DOHH2 (cell line): ENCODE measurements at regions not wholly inside any gene's neighbourhood (a gene's known extent, or its start where the extent isn't known, plus 50 kb on each side); places are given as distances from the start of the nearest gene placed in this dataset.

ENCODE experiments used
- EZH2phosphoT487 ChIP-seq: fragments of 200-600 bp; sonication (generic); IDR thresholded peaks from 2 replicates; pipeline ENCODE4 v1.6.1; 2017; ENCODE audit warnings: borderline replicate concordance, mild to moderate bottlenecking, antibody characterized with exemption, low read length, moderate library complexity, mixed read lengths
- TF ChIP-seq, protein P1 (sequence below): fragments of 200-600 bp; sonication (generic); IDR thresholded peaks from one replicate; pipeline ENCODE4 v1.5.1; 2014; ENCODE audit warnings: antibody characterized with exemption, mild to moderate bottlenecking, low read depth, low read length; ENCODE audit not compliant: poor library complexity, severe bottlenecking

DNA sequence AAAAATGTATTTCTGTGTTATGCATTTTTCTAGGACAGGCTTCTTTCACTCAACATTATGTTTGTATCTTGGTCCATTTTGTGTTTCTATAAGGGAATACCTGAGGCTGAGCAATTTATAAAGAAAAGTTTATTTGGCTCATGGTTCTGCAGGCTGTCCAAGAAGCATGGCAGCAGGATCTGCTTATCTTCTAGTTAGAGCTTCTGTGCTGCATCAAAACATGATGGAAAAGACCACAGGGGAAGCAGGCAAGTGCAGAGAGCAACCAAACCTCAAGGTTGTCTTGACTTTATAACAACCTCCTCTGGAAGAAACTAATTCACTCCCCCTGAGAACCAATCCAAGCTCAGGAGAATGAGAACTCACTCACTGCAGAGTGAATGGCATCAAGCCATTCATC, 1601.0 kb upstream of the NUDT12 start:
- TF ChIP-seq, protein P1, sequence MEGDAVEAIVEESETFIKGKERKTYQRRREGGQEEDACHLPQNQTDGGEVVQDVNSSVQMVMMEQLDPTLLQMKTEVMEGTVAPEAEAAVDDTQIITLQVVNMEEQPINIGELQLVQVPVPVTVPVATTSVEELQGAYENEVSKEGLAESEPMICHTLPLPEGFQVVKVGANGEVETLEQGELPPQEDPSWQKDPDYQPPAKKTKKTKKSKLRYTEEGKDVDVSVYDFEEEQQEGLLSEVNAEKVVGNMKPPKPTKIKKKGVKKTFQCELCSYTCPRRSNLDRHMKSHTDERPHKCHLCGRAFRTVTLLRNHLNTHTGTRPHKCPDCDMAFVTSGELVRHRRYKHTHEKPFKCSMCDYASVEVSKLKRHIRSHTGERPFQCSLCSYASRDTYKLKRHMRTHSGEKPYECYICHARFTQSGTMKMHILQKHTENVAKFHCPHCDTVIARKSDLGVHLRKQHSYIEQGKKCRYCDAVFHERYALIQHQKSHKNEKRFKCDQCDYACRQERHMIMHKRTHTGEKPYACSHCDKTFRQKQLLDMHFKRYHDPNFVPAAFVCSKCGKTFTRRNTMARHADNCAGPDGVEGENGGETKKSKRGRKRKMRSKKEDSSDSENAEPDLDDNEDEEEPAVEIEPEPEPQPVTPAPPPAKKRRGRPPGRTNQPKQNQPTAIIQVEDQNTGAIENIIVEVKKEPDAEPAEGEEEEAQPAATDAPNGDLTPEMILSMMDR, result no peak
- no peak for TF ChIP-seq EZH2phosphoT487
